ENCODE measurements at regions not wholly inside any gene's neighbourhood (a gene's known extent, or its start where the extent isn't known, plus 50 kb on each side); places are given as distances from the start of the nearest gene placed in this dataset.

- Histone ChIP-seq H3K9ac (ENCODE audit: low read length) (no peak overlapping the region), H3K79me2 (ENCODE audit: low read length) (no peaks in the 10 kb centered on the region), H3K36me3 (ENCODE audit: low read depth, low read length) (no peaks in the 10 kb centered on the region), H3K4me3 (ENCODE audit: low read length) (no peak overlapping the region), H3K9me3 (ENCODE audit: low read length) (no peaks in the 10 kb centered on the region), H4K20me1 (ENCODE audit: low read length) (no peaks in the 10 kb centered on the region), H3K27me3 (ENCODE audit: low read length) (no peaks in the 10 kb centered on the region), H3K9me2 (replicated peaks; ENCODE audit: low read length) (no peaks in the 10 kb centered on the region), H3K27ac (ENCODE audit: low read length) (no peak overlapping the region), H3F3A (ENCODE audit: low read length, unreplicated experiment) (no peaks in the 10 kb centered on the region), H3K4me2 (ENCODE audit: low read length) (no peak overlapping the region), H3K4me1 (ENCODE audit: insufficient read depth, low read length) (no peaks in the 10 kb centered on the region), H2AFZ (ENCODE audit: low read length) (no peak overlapping the region)
- TF ChIP-seq CTCF (conservative IDR thresholded peaks at IDR 0.05; ENCODE audit: low read depth, low read length): no peak
- TF ChIP-seq EZH2phosphoT487 (IDR thresholded peaks at IDR 0.05; ENCODE audit: borderline replicate concordance, low read length): no peak
- no peak for TF ChIP-seq EZH2 (IDR thresholded peaks at IDR 0.05; ENCODE audit: low read length, unreplicated experiment)
- POLR2A ChIA-PET (ENCODE audit: unreplicated experiment): no interaction called here
- ATAC-seq (no peak), DNase-seq (no peak)
- intact Hi-C loops (cut with micrococcal nuclease): no loop called here
- CTCF ChIA-PET: no interaction called here
- no TSS peak for BruUV-seq (replicated peaks)
Measured at GRCh38 chr2:128970332-128971116, 651.9 kb upstream of the HS6ST1 start.

GRCh38 chr2:128973566-128973965, 654.9 kb upstream of the HS6ST1 start:
- no peak overlapping the region for H3K4me2 ChIP-seq (ENCODE audit: low read length)
- intact Hi-C loops (cut with micrococcal nuclease): no loop called here
- no peaks in the 10 kb centered on the region for H3K36me3 ChIP-seq (ENCODE audit: low read depth, low read length)
- TF ChIP-seq EZH2phosphoT487 (IDR thresholded peaks at IDR 0.05; ENCODE audit: borderline replicate concordance, low read length) (no peak), CTCF (conservative IDR thresholded peaks at IDR 0.05; ENCODE audit: low read depth, low read length) (no peak), EZH2 (IDR thresholded peaks at IDR 0.05; ENCODE audit: low read length, unreplicated experiment) (no peak)
- H3K4me1 ChIP-seq (ENCODE audit: insufficient read depth, low read length): no peaks in the 10 kb centered on the region
- ATAC-seq: no peak
- H3K9me2 ChIP-seq (replicated peaks; ENCODE audit: low read length): no peaks in the 10 kb centered on the region
- H4K20me1 ChIP-seq (ENCODE audit: low read length): no peaks in the 10 kb centered on the region
- H3K4me3 ChIP-seq (ENCODE audit: low read length): no peak overlapping the region
- H3K79me2 ChIP-seq (ENCODE audit: low read length): no peaks in the 10 kb centered on the region
- CTCF ChIA-PET: no interaction called here
- BruUV-seq (replicated peaks): no TSS peak
- POLR2A ChIA-PET (ENCODE audit: unreplicated experiment): no interaction called here
- H3K27me3 ChIP-seq (ENCODE audit: low read length): no peaks in the 10 kb centered on the region
- no peak for DNase-seq
- no peak overlapping the region for H3K9ac ChIP-seq (ENCODE audit: low read length)
- H3K9me3 ChIP-seq (ENCODE audit: low read length): no peaks in the 10 kb centered on the region
- no peak overlapping the region for H3K27ac ChIP-seq (ENCODE audit: low read length)
- H2AFZ ChIP-seq (ENCODE audit: low read length): no peak overlapping the region
- H3F3A ChIP-seq (ENCODE audit: low read length, unreplicated experiment): no peaks in the 10 kb centered on the region

GRCh38 chr2:128978212-128978611, 659.5 kb upstream of the HS6ST1 start:
- ATAC-seq (no peak), DNase-seq (no peak)
- Histone ChIP-seq H3K27ac (ENCODE audit: low read length) (no peak overlapping the region), H3K4me2 (ENCODE audit: low read length) (no peak overlapping the region), H3F3A (ENCODE audit: low read length, unreplicated experiment) (no peaks in the 10 kb centered on the region), H2AFZ (ENCODE audit: low read length) (no peak overlapping the region), H3K9me3 (ENCODE audit: low read length) (no peaks in the 10 kb centered on the region), H3K79me2 (ENCODE audit: low read length) (no peaks in the 10 kb centered on the region), H3K9ac (ENCODE audit: low read length) (no peak overlapping the region), H3K4me3 (ENCODE audit: low read length) (no peak overlapping the region), H3K9me2 (replicated peaks; ENCODE audit: low read length) (no peaks in the 10 kb centered on the region), H4K20me1 (ENCODE audit: low read length) (no peaks in the 10 kb centered on the region), H3K4me1 (ENCODE audit: insufficient read depth, low read length) (no peaks in the 10 kb centered on the region), H3K27me3 (ENCODE audit: low read length) (no peaks in the 10 kb centered on the region), H3K36me3 (ENCODE audit: low read depth, low read length) (no peaks in the 10 kb centered on the region)
- no TSS peak for BruUV-seq (replicated peaks)
- no peak for TF ChIP-seq EZH2 (IDR thresholded peaks at IDR 0.05; ENCODE audit: low read length, unreplicated experiment)
- TF ChIP-seq EZH2phosphoT487 (IDR thresholded peaks at IDR 0.05; ENCODE audit: borderline replicate concordance, low read length): no peak
- TF ChIP-seq CTCF (conservative IDR thresholded peaks at IDR 0.05; ENCODE audit: low read depth, low read length): no peak
- intact Hi-C loops (cut with micrococcal nuclease): no loop called here
- ChIA-PET POLR2A (ENCODE audit: unreplicated experiment) (no interaction called here), CTCF (no interaction called here)
